GM23248 (cell line): ENCODE measurements at regions not wholly inside any gene's neighbourhood (a gene's known extent, or its start where the extent isn't known, plus 50 kb on each side); places are given as distances from the start of the nearest gene placed in this dataset.

Experiments
- EZH2 ChIP-seq: fragments of 200-600 bp; sonication (generic); IDR thresholded peaks from 2 replicates; pipeline ENCODE4 v1.6.1; 2018; ENCODE audit warnings: antibody characterized with exemption, mild to moderate bottlenecking; ENCODE audit not compliant: insufficient read depth, poor library complexity, severe bottlenecking
- EZH2phosphoT487 ChIP-seq: fragments of 200-600 bp; sonication (generic); IDR thresholded peaks from 2 replicates; pipeline ENCODE4 v1.6.1; 2018; ENCODE audit warnings: antibody characterized with exemption, moderate library complexity, mild to moderate bottlenecking, low read depth; ENCODE audit not compliant: insufficient read depth

GRCh38 chr2:208791257-208791656 is 384.7 kb downstream of the PTH2R start:
- TF ChIP-seq EZH2phosphoT487, result no peak
- TF ChIP-seq EZH2, result no peak
